Effector CD8-positive, alpha-beta T cell (primary cell): ENCODE measurements at regions not wholly inside any gene's neighbourhood (a gene's known extent, or its start where the extent isn't known, plus 50 kb on each side); places are given as distances from the start of the nearest gene placed in this dataset.
"Not testable (repeated sequence)": the region's sequence is repeated elsewhere in the genome, so short reads cannot be mapped to it uniquely, and the experiment has no call there.

Source experiments
- DNase-seq: peaks from one replicate; lab custom pipeline; 2025; lab: John Stamatoyannopoulos, UW

DNA sequence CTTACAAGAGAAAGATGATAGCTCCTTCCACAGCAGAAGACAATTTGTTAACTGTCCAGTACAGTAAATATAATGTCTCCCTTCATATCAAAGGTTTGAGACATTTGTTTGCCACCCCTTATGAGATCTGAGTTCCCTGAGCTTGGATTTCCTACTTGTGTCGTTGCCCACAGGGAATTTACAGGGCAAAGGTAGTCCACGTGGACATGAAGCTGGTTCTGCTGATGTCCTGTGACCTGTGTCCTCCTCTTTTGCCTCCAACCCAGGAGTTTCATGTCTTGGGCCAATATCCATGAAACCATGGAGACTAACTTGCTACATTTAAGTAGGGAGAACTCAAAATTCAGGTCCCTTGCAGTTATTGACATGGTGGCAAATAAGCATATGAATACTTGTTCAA lies 172.2 kb upstream of the KCTD7 start:
- not testable (repeated sequence) for DNase-seq

DNA sequence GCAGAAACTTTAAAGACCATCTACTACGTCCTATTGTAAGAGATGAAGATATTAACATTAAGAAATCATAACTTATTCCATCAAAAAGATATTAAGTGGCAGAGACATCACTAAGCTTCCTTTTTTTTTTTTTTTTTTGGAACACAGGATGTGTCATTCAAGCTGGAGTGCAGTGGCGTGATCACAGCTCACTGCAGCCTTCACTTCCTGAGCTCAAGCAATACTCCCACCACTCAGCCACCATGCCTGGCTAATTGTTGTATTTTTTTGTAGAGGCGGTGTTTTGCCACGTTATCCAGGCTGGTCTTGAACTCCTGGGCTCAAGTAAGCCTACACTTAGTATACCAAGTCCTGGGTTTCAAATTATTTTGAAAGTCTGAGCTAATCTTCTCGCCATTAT lies 169.7 kb upstream of the KCTD7 start:
- not testable (repeated sequence) for DNase-seq

DNA sequence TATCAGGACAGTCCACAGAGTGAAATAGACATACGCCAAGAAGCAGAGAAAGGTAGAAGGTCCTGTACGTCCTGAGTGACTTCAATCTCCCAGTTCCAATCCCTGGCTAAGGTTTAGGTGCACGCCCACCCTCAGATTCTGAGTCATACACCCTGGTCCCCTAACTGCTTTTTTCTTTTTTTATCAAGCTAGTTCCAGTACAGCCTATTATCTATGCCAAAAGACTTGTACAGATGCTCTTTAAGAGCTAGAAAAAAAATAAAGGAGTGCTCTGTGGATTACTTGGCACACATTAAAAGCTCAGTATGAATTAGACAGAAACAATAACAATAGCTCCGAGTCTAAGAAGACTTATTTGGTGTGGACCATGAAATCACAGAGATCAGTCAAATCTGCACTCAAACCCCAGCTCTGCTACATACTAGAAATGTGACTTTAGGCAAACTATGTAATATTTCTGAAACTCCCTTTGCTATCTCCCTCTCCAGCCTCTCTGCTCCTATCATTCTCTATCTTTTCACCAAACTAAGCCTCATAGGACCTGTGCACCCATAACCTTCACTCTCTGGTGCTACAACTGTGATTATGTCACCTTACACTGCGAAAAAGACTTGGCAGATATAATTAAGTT lies 168.8 kb upstream of the KCTD7 start:
- DNase-seq: not testable (repeated sequence)

DNA sequence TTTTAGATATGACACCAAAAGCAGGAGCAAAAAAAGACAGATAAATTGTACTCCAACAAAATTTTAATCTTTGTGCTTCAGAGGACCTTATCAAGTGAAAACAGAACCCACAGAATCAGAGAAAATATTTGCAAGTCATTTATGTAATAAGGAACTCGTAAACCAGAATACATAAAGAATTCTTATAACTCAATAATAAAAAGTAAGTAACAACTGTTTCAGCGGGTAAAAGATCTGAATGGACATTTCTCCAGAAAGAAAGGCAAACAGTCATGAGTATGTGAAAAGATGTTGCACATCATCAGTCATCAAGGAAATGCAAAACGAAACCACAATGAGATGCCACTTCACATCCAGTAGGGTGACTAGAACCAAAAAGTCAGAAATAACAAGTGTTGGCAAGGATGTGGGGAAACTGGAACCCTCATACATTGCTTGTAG lies 167.7 kb upstream of the KCTD7 start:
- no peak for DNase-seq

DNA sequence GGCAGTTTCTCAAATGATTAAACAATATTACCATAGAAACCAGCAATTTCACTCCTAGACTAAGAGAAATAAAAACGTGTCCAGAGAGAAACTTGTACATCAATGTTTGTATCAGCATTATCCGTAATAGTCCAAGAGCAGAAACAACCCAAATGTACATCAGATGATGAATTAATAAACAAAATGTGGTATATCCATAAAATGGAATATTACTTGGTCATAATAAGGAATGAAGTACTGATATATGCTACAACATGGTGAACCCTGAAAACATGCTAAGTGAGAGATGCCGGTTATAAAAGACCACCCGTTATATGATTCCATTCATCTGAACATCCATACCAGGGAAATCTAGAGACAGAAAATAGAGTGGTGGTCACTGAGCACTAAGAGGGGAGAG lies 167.3 kb upstream of the KCTD7 start:
- not testable (repeated sequence) for DNase-seq

DNA sequence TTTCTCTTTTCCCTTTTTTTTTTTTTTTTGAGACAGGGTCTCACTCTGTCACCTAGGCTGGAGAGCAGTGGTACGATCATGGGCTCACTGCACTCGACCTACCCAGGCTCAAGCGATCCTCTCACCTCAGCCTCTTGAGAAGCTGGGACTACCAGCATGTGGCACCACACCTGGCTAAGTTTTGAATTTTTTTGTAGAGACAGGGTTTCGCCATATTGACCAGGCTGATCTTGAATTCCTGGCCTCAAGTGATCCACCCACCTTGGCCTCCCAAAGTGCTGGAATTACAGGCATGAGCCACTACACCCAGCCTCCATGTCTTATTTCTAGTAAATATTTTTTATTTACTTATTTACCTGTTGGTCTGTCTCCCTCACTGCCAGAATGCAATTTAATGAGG lies 165.8 kb upstream of the KCTD7 start:
- not testable (repeated sequence) for DNase-seq

DNA sequence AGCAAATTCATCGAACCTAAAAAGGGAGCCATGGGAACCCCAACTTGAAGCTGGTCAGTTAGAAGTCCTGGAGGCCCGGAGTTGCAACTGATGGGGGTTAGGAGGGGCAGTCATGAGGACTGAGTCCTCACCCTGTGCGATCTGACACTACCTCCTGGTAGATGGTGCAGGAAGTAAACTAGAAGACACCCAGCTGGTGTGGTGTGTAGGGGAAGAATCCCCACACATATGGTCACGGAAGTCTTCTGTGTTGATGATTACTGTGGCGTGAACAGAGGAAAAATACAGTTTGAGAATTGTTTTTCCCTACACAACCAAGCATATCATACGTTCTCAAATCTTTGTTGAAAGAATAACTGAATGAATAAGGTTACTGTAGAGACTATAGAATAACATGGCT lies 164.6 kb upstream of the KCTD7 start:
- no peak for DNase-seq

DNA sequence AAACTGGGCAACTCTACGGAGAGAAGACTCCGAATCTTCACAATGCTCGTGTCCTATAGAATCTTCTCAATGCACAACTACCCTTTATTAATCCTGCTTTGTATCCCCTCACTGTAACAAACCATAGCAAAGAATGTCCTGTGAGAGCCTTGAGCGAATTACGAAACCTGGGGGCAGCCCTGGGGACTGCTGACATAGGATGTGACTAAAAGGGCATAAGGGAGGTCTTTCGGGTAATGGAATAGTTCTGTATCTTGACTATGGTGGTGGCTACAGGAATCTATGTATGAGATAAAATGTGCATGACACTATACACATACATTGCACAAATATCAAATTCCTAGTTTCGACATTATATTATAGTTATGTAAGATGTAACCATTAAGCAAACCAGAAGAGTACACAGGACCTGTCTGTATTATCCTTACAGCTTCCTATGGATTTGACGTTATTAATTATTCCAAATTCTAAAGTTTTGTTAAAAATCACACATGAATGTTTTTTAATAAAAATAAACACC lies 162.5 kb upstream of the KCTD7 start:
- no peak for DNase-seq

DNA sequence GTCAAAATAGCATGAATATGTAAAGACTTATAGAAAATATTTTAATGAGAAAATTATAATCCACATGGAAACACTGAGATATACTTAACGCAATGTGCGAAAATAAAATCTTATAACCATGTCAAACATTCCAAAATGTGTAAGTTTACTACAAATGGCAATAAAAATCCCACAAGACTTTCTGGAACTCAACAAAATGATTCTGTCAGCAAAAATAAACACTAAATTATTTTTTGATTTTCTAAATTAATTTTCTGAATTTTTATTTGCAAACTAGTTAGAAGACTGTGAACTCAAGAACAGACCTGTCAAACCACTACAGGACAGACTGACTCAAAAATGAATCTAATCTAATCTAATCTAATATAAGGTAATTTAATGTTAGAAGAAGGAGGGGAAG lies 160.8 kb upstream of the KCTD7 start:
- DNase-seq: no peak

DNA sequence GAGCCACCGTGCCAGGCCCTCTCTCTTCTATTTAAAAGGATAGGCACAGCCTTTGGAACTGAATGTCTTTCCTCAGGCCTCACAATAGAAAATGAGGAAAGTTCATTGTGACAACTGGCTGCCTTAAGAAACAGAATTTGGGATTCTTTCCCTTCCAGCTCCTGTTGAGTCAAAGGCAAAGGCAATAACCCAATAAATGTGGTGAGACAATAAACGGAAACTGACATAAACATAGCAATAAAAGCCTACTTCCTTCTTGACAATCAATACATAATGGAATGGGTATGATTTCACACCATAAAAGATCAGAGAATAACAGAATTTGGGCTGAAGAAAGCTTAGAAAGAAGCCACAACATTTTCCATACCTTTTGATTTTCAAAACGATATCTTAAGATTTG lies 155.6 kb upstream of the KCTD7 start:
- DNase-seq: not testable (repeated sequence)

DNA sequence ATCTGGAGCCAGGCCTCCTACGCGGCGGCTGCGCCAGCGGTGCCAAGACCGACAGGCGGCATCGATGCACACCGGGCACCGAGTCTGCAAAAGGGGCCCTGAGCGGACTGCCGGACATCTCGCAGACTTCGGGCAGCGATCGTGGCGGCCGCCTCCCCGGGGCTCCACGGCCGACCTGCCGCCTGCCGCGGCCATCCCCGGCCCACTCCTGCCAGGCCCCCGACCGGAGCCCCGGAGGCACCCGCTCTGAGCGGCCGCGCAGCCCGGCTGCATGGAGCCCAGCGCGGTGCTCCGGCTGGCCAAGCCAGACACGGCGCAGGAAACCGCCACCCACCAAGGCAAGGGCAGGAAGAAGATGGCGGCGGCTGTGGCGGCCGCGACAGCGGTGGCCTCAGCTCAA lies 154.2 kb upstream of the KCTD7 start:
- DNase-seq: no peak

DNA sequence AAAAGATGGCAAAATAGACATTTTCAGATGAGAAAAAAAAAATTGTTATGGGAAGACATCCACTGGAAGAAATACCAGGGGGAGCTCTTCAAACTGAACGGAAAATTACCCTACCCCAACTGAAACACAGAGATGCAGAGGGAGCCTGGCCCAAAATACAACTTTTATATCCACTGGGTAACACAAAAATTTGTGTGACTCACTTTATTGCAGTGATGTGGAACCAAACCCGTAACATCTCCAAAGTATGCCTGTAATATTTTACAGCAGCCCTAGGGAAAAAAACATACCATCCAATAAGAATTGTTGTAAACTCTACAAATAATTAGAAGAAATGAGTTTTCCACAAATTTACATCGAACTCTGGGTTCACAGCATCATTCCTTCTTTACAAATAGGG lies 152.6 kb upstream of the KCTD7 start:
- not testable (repeated sequence) for DNase-seq

DNA sequence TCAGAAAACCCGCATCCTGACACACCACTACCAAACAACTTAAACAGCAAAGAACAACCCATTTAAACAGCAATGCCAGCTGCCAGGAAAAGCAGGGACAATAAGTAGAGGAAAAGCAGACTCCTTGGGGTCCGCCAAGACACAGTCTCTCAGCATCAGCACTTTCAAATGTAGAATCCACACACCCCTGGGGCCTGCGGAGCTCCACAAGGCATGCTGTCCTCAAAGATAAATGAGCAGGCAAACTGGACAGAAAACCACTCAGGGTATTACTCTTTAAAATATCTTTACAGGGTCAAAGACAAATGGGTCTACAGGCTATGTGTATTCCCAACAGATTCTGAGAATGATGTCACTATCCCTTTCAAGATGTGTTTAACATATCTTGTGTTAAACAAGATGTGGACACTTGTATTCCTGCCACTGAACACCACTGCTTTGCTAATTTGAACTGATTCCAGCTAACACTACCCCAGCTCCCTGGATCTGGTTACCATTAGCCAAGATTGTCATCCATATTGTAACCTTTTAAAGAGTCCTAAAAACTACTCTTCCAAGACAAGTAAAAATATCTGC lies 150.8 kb upstream of the KCTD7 start:
- DNase-seq: not testable (repeated sequence)

DNA sequence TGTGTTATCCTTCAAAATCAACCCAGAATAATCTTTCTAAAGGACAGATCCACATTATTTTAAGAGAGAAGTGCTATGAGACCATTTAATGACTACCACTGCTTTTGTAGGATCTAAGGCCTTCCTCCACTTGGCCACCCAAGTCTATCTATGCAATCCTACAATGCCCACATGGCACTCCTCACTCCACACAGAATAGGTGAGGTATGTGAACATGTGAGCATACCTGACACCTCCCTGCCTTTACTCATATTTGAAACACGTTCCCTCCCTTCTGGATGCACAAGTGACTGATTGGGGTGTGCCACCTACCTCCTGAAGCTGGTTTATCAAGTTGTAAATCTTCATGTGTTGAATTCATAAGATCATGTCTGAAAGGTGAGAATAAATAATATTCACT lies 147.5 kb upstream of the KCTD7 start:
- DNase-seq: not testable (repeated sequence)

DNA sequence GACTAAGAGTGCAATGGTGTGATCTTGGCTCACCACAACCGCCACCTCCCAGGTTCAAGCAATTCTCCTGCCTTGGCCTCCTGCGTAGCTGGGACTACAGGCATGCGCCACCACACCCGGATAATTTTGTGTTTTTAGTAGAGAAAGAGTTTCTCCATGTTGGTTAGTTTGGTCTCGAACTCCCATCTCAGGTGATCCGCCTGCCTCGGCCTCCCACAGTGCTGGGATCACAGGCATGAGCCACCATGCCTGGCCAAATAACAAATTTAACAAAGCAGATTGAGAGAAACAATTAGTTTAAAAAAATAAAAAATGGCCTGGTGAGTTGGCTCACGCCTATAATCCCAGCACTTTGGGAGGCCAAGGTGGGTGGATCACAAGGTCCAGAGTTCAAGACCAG lies 139.6 kb upstream of the KCTD7 start:
- DNase-seq: not testable (repeated sequence)

DNA sequence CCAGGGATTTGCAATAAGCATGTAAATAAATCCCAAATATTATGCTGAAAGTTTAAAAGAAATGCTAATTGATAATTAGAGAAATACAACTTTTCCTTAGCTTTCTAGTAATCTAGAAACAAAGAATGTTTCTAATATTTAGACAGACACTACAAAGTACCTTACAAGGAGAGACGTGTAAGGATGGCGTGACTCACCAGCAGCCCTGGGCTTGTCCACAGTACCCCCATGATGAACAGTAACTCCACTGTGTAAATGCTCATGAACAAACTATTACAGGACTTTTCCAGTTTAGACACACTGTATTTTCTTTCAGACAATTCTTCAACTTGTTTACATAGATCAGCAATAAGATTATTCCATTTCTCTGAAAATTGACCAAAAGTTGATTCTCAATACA lies 138.9 kb upstream of the KCTD7 start:
- DNase-seq: not testable (repeated sequence)

DNA sequence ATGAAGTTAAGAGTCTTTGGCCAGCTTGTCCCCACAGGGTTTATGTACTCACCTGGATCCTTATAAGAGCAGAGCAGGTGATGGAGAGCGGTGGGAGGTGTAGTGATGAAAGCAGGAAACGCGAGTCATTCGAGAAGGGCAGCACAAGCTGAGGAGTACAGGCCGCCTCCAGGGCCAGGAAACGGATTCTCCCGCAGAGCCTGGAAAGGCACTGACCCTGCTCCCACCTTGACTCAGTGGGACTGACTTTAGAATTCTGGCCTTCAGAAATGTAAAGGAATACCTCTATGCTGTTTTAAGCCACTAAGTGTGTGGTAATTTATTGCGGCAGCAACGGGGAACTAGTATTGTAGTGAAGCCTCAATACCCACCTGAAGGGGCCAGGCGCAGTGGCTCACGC lies 137.7 kb upstream of the KCTD7 start:
- not testable (repeated sequence) for DNase-seq

DNA sequence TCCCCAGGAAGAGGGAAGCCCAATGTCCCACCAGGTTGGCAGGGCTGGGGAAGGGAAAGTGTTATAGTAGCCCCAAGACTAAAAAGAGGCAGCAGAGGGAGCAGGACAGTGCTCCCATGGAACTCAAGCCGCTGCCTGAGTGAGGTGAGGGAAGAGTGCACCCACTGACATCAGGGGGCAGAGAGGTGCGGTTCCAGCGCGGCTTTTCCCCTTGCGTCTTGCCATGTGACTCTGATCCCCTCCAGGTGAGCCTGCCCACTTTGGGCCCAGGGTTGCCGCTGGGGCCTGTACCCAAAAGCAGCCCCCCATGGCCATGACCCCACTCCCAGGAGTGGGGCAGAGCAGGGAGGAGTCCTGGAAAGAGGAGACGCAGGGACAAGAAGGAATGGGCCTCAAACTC lies 136.3 kb upstream of the KCTD7 start:
- not testable (repeated sequence) for DNase-seq

DNA sequence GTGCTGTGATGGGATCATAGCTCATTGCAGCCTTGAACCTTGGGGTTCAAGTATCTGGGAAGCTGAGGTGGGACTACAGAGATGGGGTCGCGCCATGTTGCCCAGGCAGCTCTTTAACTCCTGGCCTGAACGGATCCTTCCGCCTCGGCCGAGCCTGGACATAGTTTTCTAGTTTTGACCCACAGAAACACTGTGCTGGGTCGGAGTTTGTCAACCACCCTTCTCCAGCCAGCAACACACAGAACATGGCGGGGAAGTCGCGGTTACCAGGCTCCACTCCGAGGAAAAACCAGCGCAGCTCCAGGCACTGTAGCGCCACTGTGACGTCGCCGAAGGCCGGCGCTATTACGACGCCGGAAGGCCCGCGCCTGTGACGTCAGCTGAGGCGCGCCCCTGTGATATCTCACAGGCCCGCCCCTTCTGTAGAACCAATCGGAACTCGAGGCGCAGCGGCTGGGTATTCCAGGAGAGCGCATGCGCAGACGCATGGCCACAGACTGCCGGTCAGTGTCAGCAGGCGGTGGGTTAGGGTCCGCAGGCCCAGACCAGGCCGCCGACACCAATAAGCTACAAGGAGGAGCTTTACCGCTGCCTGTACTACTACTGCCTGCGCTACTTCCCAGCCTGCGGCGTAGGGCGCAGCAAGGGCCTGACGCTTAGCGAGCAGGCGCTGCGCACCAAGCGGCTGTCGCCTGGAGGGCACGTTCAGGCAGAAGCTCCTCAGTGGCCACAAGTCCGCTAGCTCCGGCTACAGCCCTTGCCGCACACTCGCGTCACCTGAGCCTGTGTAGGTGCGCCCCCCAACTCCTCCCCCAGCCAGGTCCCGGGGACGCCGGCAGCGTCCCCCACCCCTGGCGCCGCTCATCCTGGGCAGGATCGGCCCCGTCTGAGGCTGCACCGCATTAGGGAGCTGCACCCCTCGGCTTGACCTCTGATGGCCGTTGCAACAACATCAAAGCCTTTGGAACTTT lies 135.2 kb upstream of the KCTD7 start:
- peak; percentile 93 for DNase-seq

DNA sequence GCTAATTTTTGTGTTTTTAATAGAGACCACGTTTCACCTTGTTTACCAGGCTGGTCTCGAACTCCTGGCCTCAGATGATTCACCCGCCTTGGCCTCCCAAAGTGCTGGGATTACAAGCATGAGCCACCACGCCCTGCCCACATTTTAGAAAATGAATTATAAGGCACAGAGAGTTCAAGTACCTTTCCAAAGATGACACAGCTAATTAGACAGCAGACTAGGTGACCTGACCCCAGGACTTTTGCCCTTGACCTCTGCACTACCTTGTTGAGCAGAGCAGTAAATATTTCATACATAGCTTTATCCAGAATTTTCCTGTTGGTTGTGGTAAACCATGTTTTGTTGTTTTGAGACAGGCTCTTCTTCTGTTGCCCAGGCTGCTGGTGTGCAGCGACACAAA lies 131.3 kb upstream of the KCTD7 start:
- no peak for DNase-seq

DNA sequence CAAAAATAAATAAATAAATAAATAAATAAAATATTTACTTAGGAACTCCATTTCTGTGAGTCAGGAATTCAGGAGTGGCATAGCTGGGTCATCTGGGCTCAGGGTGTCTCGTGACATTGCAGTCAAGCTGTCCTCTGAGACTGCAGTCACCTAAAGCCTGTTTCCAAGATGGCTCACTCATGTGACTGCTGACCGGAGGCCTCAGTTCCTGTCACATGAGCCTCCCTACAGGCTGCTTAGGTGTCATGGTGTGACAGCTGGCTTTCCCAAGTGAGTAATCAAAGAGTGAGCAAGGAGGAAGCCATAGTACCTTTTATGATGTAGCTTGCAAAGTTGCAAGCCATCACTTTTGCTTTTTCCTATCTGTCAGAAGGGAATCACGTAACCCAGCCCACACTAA lies 128.6 kb upstream of the KCTD7 start:
- no peak for DNase-seq

DNA sequence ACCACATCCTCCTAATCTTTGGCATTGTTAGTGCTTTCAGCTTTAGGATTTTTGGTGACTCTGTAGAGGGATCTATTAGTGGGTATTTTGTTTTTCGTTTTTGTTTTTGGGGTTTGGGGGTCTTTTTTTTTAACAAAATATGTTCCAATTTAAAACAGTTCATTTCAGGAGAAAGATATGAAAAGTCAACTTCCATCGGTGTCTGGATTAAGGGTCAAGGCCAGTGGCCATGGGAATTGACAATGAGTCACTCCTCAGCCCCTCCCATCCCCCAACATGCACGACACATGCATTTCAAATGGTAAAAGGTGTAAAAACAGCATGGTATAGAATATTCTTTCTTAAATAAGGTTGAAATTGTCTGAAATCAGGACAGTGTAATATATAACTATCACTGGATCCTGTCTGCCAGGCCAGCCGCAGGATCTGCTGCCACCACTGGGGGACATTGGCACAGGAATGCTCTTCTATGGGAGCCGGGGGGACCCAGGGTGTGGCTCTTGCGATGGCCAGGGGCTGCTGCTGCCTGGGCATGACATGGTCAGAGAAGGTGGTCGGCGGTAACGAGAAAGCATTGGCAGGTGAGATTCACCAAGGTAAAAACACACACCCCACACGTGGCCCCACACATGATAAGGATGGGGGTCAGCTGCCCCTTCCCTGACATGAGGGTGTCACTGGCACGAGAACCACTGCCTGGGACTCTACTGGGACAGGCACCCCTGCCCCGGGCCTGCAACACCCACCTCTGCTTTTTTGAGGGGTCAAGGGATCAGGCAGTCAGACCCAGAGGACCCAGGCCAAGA lies 126.2 kb upstream of the KCTD7 start:
- DNase-seq: no peak
